HG02943 (cell line): ENCODE measurements at regions not wholly inside any gene's neighbourhood (a gene's known extent, or its start where the extent isn't known, plus 50 kb on each side); places are given as distances from the start of the nearest gene placed in this dataset.
"Not testable (repeated sequence)": the region's sequence is repeated elsewhere in the genome, so short reads cannot be mapped to it uniquely, and the experiment has no call there.

ENCODE experiments used
- ATAC-seq: cut with Tn5 transposase; IDR thresholded peaks from one replicate; pipeline ENCODE4 v1.9.1; 2021; ENCODE audit warnings: mild to moderate bottlenecking, low read depth, moderate library complexity; ENCODE audit not compliant: unreplicated experiment

DNA sequence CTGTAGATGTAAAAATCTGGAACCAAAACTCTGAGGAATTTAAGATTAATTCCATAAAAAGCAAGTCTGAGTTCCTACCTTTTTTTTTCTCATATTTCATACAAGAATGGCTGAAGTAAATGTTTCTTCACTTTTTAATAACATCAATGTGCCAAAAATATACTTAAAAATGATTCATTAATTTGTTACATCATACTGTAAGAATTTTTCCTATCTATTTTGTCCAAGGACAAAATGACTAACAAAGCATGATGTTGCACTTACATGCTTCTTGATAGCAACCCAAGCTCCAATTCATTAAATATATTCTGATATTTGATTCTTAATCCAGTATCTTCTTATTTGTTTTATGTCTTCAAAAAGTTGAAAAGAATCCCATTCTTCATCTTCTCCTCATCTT lies 988.3 kb downstream of the TLE1 start:
- ATAC-seq: no peak

DNA sequence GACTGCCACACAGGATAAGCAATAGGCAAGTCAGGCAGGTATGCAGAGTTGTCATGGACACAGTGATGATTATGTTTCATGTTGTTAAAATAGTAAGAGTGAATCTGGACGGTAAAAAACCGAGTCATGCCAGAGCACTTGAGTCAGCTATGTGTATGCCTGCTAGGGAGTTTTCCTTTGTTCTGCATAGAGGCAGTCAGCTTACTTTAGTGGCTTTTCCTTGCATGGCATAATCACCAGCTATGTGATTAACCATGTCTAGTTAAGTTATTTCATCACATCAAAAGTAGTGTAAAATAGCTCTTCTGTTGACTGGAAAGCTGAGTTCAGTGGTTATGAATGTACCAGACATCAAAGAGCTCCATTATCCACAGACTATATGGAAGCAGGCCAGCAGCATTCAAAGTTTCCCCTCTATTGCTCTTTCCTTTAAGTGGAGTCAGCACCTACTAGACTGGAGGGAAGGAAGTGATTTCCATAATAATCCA lies 989.8 kb downstream of the TLE1 start:
- no peak for ATAC-seq

DNA sequence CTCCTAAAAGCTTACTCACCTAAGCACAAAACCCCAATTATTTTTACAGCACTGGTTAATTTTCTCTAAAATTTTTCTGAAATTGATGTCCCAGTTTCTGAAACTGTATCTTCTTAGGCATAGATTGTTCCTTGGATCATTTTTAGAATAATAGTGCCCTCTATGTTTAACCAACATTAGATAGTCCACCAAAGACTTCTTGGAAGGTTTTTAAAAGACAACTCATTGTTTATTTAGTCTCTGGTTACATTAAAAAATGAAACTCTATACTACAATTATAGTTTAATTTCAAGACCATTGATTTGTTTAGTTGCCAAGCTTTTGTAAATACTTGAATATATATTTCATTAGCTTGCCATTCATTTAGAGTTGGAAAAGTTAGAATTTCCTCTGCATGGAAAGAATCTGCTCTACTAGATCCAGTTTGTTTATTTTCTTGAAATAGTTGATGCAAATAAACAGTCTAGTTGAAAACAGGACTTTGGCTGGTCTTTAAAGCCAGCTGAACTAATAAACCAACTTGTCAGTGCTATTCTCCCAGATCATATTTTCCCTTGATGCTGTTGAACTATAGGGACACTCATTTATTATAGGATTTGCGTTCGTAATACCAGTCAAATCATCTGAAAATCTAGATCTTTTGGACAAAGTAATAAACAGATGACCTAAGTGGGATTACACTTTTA lies 990.5 kb downstream of the TLE1 start:
- ATAC-seq: no peak

DNA sequence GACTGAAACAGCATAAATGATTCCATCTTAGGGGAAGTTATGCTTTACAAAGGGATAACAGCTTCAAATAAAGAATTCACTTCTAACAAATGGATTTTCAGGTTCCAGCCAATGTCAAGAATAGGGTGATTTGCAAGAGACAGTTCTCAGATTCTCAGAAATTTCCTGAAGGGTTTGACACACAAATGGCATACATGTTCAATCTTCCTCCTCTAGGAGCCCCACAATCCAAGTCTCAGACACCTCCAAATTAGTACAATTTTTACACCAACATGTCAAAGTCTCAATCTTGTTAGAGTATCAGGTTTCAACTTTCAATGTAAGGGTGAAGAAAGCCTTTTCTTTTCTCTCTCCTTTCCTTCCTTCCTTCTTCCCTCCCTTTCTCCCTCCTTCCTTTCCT lies 996.6 kb downstream of the TLE1 start:
- ATAC-seq: no peak

GRCh38 chr9:80691229-80691628 lies 998.1 kb downstream of the TLE1 start:
- no peak for ATAC-seq

DNA sequence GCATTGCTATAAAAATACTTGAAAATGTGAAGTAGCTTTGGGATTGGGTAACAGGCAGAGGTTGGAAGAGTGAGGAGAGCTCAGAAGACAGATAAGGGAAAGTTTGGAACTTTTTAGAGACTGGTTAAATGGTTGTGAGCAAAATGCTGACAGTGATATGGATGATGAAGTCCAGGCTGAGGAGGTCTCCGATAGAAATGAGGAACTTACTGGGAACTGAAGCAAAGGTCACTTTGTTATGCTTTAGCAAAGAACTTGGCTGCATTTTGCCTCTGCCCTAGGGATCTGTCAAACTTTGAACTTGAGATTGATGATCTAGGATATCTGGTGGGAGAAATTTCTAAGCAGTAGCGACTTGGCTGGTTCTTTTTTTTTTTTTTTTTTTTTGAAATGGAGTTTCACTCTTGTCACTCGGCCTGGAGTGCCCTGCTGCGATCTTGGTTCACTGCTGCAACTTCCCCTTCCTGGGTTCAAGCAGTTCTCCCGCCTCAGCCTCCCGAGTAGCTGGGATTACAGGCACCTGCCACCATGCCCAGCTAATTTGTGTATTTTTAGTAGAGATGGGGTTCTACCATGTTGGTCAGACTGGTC lies 998.9 kb downstream of the TLE1 start:
- ATAC-seq: no peak

DNA sequence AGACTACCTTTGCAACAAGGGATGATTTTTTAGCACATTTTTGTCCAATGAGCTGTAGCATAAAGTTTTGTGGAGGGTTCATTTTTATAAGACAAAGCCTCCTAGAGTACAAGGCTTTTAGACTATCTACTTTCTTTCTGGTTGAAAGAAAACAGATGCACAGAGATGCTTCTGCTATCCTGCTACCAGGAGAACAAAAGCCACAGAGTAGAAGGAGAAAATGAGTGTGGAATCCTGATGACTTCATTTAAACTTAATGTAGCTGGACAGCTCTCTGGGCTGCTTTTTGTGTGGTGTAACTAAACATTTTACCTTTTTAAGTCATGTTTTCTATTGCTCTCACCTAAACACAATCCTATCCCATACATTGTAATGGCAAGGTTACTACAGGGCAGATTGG lies 1009.4 kb downstream of the TLE1 start:
- ATAC-seq: no peak

DNA sequence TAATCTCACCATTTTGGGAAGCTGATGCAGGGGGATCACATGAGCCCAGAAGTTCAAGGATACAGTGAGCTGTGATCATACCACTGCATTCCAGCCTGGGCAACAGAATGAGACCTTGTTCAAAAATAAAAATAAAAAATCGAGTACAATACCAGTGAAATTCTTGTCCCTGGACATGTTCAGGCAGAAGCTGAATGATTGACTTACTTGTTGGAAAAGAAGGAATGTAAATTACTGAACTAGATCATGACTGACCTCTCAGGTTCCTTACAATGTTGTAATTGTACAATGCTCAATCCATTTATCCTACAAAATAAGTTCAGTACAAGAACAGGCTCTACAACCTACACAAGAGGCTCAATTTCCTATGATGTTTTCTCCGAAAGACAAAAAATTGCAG lies 1010.4 kb downstream of the TLE1 start:
- no peak for ATAC-seq

DNA sequence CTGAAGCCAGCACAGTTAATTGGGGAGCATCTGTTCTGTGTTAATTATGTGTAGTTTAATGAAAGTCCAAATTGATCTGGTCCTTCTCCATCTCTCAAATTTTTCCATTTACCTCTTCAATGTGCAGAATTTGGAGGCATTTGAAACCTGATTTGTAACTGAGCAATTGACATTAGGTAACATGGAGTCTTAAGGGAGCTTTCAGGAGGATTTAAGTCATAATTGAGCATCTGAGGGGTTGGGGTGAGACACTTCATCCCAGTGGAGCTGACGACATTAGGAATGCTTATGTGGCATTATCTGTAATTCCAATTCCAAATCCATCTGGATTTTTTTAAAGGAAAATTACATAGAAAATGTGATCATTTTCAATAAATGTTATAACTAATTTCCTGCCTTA lies 1015.9 kb downstream of the TLE1 start:
- ATAC-seq: no peak

- ATAC-seq: no peak
Observed at GRCh38 chr9:80665479-80665878, 1023.9 kb downstream of the TLE1 start.

DNA sequence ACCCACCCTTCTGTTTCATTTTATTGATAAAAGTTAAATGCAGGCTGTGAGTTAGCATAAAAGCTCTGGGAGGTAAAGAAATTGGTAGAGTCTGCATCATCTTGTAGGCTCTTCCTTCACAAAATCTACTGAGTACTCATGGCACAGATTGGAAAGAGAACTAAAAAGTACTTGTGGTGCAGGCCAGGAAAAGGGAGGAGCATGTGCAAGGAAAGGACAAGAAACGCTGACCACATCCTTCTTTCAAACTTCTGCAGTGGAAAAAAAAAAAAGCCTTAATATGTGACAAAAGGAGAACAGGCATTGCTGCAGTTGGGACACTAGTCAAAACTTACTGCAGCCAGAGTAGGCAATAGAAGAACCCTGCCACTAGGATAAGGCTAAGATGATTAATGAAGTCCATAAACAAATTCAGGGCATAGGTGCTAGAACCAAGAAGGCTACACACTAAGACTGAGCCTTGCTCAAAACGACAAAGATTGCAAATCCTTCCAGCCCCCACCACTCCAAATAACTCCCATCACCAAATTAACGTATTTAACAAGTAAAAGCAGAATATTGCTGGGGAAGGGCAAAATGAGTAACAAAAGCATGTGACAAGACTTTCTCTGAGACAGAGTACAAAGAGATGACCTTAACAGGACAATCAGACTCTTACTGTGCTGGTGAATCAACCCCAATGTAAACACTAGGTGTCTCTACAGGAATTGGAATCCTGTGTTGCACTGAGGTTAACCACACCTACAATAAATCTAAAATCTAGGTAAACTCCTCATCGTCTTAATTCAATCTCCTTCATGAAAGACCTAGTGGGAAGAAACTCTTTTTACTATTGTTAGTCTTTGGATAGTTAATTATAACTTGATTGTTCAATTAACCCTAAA lies 1024.8 kb downstream of the TLE1 start:
- no peak for ATAC-seq

- not testable (repeated sequence) for ATAC-seq
Observed at GRCh38 chr9:80659751-80660150, 1029.6 kb downstream of the TLE1 start.

DNA sequence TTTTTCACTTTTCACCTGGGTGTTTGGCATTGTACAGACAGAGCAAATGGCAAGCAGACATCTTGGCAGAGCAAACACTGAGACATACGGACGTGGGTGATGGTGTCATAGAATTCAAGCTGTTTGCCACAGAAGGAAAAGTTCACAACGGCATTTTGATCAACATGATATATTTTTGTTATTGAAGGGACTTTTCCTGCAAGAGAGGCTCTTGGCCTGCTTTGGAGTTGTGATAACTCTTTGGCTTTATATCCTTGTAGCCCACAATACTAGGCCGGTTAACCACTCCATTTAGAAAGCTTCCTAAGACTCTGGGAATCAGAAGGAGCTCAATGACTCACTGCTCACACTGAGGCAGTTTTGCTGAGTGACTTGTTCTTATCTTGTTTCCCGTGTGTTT lies 1038.3 kb downstream of the TLE1 start:
- no peak for ATAC-seq

- no peak for ATAC-seq
Observed at GRCh38 chr9:80649496-80649895, 1039.9 kb downstream of the TLE1 start.

DNA sequence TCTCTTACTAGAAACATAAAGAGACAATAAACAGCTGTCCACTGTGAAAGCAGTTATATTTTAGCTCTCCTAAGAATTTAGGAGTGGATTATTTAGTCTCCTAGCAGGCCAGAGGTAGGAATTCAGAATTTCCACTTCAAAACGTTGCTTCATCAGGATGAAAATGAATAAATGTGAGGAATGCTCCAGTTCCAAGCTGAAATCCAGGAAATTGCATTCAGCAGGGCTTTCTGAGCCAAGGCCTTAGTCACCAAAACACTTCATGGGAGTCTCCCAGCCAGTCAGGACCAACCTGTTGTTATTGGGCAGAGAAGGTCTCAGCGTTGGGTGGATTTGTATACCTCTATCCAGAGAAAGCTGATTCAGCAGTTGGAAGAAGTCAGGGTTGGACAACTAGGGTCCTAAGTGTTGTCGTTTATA lies 1040.3 kb downstream of the TLE1 start:
- ATAC-seq: no peak

GRCh38 chr9:80648336-80648735 lies 1041.0 kb downstream of the TLE1 start:
- ATAC-seq: no peak

- ATAC-seq: no peak
Observed at GRCh38 chr9:80646211-80646610, 1043.1 kb downstream of the TLE1 start.

- ATAC-seq: no peak
Observed at GRCh38 chr9:80644044-80644443, 1045.3 kb downstream of the TLE1 start.

DNA sequence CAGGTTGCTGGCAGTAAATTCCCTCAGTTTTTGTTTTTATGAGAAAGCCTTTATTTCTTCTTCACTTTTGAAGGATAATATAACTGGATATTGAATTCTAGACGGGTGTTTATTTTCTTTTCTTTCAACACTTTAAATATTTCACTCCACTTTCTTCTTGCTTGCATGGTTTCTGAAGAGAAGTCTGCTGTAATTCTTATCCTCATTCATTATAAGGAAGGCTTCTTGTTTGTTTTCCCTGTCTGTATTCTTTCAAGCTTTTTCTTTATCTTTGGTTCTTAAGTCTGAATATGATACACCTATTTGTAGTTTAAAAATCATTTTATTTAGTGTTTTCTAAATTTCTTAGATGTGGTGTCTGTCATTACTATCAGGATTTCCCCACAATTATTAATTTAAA lies 1054.3 kb downstream of the TLE1 start:
- ATAC-seq: no peak

DNA sequence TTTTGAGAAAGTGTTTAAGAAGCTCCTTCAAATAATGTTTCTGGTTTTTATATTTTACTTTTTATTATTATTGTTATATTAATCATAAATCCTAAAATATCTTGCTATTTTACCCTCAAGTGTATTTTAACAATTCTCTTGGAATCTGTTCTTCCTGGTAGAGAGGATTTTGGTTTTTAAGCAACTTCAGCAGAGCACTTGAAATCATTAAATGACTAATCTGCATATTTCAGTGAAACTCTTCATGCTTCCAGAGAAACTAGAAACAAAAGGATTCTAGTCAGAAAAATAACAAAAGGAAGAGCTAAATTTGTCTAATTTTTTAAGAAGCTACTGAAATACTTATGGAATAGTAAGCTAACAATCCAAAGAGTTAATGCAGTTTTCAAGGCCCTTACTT lies 1057.3 kb downstream of the TLE1 start:
- no peak for ATAC-seq

GRCh38 chr9:80622508-80622907 lies 1050.7 kb downstream of the TLE4 start:
- no peak for ATAC-seq
